ENCODE measurements at regions not wholly inside any gene's neighbourhood (a gene's known extent, or its start where the extent isn't known, plus 50 kb on each side); places are given as distances from the start of the nearest gene placed in this dataset.

DNA sequence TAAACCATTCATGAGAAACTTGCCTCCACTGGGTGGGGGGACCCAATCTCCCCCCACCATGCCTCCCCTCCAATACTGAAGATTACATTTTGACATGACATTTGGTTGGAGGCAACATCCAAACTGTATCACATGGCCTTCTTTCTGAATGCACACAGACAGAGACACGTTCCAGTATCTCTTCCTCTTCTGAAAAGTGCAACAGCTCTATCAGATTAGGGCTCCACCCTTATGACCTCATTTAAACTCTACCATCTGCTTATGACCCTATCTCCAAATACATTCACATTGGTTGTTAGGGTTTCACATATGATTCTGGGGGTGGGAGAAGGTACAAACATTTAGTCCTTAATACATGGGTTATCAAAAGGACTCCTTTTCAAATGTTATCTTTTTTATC, 481.8 kb upstream of the NFIA start:
- no peak for DNase-seq (ENCODE audit: low read depth)
- TF ChIP-seq, protein P1, sequence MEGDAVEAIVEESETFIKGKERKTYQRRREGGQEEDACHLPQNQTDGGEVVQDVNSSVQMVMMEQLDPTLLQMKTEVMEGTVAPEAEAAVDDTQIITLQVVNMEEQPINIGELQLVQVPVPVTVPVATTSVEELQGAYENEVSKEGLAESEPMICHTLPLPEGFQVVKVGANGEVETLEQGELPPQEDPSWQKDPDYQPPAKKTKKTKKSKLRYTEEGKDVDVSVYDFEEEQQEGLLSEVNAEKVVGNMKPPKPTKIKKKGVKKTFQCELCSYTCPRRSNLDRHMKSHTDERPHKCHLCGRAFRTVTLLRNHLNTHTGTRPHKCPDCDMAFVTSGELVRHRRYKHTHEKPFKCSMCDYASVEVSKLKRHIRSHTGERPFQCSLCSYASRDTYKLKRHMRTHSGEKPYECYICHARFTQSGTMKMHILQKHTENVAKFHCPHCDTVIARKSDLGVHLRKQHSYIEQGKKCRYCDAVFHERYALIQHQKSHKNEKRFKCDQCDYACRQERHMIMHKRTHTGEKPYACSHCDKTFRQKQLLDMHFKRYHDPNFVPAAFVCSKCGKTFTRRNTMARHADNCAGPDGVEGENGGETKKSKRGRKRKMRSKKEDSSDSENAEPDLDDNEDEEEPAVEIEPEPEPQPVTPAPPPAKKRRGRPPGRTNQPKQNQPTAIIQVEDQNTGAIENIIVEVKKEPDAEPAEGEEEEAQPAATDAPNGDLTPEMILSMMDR (IDR thresholded peaks at IDR 0.05; ENCODE audit: insufficient read depth, low read depth, low read length, missing control alignments): no peak
- H3K4me3 ChIP-seq (ENCODE audit: low read depth, low read length): no peak overlapping the region

DNA sequence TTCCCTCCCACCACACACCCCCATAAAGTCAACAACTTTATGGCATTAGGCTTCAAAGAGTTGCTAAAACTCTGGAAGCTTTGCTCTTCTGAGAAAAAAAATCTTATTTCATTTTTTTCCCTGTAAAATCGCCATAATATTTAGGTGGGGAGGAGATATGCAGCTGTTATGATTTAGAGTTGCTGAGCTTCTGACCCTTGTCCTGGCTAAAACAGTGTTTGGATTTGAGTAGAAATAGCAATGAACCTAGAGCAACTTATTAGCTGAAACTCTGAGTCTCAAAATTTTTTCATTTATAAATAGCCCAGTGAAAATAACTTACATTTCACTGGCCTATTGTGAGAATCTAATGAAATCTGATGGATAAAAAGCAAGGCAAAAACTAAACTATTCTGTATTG, 482.8 kb upstream of the NFIA start:
- TF ChIP-seq, protein P1 (IDR thresholded peaks at IDR 0.05; ENCODE audit: insufficient read depth, low read depth, low read length, missing control alignments): no peak
- no peak overlapping the region for H3K4me3 ChIP-seq (ENCODE audit: low read depth, low read length)
- no peak for DNase-seq (ENCODE audit: low read depth)

DNA sequence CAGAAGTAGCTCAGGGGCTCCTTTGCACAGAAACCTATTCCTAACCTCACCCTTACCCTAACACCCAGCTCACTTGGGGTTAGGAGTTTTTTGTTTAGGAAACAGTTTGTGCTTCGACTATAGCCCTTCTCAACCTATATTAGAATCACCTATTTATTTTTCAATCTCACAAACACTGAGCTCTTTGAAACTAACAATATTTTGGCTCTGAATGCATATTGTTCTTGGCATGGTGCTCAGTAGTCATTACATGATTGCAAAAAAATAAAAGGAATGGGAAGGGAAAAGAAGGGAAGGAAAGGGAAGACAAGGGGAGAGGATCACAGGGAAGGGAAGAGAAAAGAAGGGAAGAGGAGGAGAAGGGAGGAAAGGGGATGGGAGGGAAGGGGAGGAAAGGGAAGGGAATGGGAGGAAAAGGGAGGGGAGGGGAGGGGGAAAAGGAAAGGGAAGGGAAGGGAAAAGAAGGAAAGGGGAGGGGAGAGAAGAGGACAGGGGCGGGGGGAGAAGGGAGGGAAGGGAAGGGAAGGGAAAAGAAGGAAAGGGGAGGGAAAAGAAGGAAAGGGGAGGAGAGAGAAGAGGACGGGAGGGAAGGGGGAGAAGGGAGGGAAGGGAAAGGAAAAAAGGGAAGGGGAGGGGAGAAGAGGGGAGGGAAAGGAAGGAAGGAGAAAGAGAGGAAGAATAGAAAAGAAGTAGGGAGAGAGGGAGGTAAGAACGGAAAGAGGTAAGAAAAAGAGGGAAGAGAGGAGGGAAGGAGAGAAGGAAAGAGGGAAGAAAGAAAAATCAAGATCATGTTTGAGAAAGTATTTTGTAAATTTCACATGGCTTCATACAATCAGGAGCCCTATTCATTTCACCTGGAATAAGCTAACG, 484.1 kb upstream of the NFIA start:
- TF ChIP-seq, protein P1 (IDR thresholded peaks at IDR 0.05; ENCODE audit: insufficient read depth, low read depth, low read length, missing control alignments): no peak
- DNase-seq (ENCODE audit: low read depth): no peak

DNA sequence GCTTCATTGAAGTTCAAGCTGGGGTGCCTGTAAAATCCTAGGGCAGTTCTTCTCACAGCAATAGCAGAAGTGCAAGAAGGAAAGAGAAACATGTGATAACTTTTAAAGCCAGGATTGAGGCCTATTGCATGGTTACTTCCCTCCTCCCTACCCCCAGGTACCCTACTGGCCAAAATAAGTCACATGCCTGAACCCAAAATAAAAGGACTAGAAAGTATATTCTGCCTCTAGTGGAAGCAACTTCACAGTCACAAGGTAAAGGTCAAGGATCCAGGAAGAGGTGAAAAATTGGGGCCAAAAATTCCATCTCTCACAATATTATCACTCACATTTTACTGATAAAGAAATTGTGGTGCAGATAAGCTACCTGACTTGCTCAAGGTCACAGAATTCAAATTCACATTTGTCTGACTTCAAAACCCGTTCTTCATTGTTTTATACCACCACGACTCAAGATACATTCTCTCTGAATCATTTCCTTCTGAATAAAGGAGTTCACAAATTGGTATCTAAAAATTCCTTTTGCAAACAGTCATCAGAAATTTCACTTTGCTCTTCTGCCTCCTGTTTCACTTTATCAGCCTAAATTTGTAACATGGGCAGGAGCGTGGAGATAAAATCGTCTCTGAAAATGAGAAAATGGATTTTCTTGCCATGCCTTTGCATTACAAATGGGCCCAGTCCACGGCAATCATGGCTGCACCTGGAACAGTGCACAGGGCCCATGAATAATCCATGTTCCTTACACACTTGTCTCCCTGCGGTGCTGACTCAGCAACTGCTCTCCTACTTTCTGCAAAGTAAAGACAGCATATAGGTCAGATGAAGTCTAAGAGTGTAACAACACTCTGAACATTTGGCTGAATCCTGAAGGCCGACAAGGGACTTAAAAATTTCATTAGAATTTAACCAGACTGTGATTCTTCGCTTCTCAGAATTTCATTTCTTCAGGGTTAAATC, 485.3 kb upstream of the NFIA start:
- H3K4me3 ChIP-seq (ENCODE audit: low read depth, low read length): no peak overlapping the region
- no peak for DNase-seq (ENCODE audit: low read depth)
- TF ChIP-seq, protein P1 (IDR thresholded peaks at IDR 0.05; ENCODE audit: insufficient read depth, low read depth, low read length, missing control alignments): no peak

More for the DNA sequence above, 484.1 kb upstream of the NFIA start:
- H3K4me3 ChIP-seq (ENCODE audit: low read depth, low read length): no peak overlapping the region

DNA sequence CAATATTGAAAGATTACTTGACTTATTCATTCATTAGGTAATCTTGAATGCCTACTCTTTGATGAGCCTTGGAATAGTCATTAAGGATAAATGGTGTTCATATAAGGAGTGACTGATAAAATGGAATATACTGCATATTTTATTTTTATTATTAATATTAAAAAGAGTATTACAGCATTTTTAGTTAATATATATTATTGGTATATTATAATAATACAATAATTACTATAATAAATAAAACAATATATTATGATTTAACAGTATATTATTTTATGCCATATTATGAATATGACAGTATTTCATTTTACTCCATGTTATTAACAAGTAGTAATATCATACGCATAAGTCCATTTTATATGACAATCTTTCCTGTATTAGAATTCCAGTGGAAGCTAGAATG, 490.8 kb upstream of the NFIA start:
- H3K4me3 ChIP-seq (ENCODE audit: low read depth, low read length): no peak overlapping the region
- no peak for DNase-seq (ENCODE audit: low read depth)
- TF ChIP-seq, protein P1 (IDR thresholded peaks at IDR 0.05; ENCODE audit: insufficient read depth, low read depth, low read length, missing control alignments): no peak

DNA sequence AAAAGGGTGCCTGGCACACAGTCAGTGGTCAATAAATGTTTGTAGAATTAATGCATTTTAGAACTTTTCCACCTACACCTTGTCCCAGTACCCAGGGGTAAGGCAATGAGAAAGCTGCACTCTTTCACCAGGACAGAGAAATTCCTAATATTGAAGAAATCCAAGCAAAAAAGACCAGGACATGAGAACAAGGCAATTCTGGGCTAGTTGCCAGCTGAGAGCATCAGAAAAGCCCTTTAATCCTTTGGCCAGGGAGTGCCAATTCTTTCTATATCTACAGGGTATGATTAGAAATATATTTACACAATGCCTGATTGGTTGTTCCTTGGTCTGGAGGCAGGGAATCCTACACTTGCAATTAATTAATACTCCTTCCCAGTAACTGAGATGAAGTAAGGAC, 492.4 kb upstream of the NFIA start:
- DNase-seq (ENCODE audit: low read depth): no peak
- H3K4me3 ChIP-seq (ENCODE audit: low read depth, low read length): no peak overlapping the region

More for the DNA sequence above, 492.4 kb upstream of the NFIA start:
- TF ChIP-seq, protein P1 (IDR thresholded peaks at IDR 0.05; ENCODE audit: insufficient read depth, low read depth, low read length, missing control alignments): no peak
